ENCODE measurements at regions not wholly inside any gene's neighbourhood (a gene's known extent, or its start where the extent isn't known, plus 50 kb on each side); places are given as distances from the start of the nearest gene placed in this dataset.

DNA sequence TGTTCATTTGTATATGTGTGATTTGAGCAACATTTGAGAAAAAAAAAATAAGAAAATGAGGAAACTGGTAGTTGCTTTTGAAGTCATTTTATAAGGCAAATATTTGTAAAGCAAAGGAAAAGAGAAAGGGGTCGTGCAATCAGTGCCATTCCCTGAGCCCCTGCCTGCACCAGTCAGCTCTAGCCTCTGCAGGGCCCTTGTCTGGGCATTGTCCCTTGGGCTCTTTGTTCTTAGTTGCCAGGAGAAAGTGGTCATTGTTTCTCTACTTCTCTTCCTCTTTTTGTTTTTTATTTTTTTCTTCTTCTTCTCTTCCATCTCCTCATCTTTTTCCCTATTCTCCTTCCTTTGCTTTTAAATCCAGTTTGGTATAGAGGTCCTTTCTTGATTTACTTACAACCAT is 175.3 kb upstream of the CREB1 start:
- Histone ChIP-seq H3K36me3 (ENCODE audit: control insufficient read depth, insufficient read depth, low read length) (no peaks in the 10 kb centered on the region), H3K27me3 (ENCODE audit: control insufficient read depth, insufficient read depth, low read length) (no peaks in the 10 kb centered on the region), H3K27ac (ENCODE audit: low read length) (no peak overlapping the region), H3K4me3 (ENCODE audit: low read depth in 2 of 2, low read length in 2 of 2) (no peak overlapping the region), H3K9me3 (ENCODE audit: control insufficient read depth, insufficient read depth, low read depth, low read length) (no peaks in the 10 kb centered on the region), H3K4me1 (ENCODE audit: control insufficient read depth, insufficient read depth, low read length) (no peaks in the 10 kb centered on the region)
- ATAC-seq (no peak), DNase-seq (ENCODE audit: low read depth, low spot score) (no peak)
- intact Hi-C loops (cut with micrococcal nuclease; ENCODE audit: unreplicated experiment) (no loop called here), in situ Hi-C loops (cut with HindIII; ENCODE audit: low pct_unique_long_range_greater_than_20kb, low sequenced_read_pairs) (no loop called here)
- no peak for TF ChIP-seq TCF7L2 (IDR thresholded peaks at IDR 0.05; ENCODE audit: low read depth, low read length)
- no peak for TF ChIP-seq SIN3A (IDR thresholded peaks at IDR 0.05; ENCODE audit: borderline replicate concordance, insufficient read depth, low read depth, low read length)
- TF ChIP-seq, protein P1, sequence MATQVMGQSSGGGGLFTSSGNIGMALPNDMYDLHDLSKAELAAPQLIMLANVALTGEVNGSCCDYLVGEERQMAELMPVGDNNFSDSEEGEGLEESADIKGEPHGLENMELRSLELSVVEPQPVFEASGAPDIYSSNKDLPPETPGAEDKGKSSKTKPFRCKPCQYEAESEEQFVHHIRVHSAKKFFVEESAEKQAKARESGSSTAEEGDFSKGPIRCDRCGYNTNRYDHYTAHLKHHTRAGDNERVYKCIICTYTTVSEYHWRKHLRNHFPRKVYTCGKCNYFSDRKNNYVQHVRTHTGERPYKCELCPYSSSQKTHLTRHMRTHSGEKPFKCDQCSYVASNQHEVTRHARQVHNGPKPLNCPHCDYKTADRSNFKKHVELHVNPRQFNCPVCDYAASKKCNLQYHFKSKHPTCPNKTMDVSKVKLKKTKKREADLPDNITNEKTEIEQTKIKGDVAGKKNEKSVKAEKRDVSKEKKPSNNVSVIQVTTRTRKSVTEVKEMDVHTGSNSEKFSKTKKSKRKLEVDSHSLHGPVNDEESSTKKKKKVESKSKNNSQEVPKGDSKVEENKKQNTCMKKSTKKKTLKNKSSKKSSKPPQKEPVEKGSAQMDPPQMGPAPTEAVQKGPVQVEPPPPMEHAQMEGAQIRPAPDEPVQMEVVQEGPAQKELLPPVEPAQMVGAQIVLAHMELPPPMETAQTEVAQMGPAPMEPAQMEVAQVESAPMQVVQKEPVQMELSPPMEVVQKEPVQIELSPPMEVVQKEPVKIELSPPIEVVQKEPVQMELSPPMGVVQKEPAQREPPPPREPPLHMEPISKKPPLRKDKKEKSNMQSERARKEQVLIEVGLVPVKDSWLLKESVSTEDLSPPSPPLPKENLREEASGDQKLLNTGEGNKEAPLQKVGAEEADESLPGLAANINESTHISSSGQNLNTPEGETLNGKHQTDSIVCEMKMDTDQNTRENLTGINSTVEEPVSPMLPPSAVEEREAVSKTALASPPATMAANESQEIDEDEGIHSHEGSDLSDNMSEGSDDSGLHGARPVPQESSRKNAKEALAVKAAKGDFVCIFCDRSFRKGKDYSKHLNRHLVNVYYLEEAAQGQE (IDR thresholded peaks at IDR 0.05; ENCODE audit: insufficient read depth in 1 of 2, low read depth in 2 of 2, low read length in 1 of 2), result no peak
- no peak for TF ChIP-seq POLR2AphosphoS5 (IDR thresholded peaks at IDR 0.05; ENCODE audit: low read depth, low read length)
- TF ChIP-seq, protein P2, sequence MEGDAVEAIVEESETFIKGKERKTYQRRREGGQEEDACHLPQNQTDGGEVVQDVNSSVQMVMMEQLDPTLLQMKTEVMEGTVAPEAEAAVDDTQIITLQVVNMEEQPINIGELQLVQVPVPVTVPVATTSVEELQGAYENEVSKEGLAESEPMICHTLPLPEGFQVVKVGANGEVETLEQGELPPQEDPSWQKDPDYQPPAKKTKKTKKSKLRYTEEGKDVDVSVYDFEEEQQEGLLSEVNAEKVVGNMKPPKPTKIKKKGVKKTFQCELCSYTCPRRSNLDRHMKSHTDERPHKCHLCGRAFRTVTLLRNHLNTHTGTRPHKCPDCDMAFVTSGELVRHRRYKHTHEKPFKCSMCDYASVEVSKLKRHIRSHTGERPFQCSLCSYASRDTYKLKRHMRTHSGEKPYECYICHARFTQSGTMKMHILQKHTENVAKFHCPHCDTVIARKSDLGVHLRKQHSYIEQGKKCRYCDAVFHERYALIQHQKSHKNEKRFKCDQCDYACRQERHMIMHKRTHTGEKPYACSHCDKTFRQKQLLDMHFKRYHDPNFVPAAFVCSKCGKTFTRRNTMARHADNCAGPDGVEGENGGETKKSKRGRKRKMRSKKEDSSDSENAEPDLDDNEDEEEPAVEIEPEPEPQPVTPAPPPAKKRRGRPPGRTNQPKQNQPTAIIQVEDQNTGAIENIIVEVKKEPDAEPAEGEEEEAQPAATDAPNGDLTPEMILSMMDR (IDR thresholded peaks at IDR 0.05), result no peak
- ChIA-PET CTCF (interaction anchor here (0.7 kb wide), 1 partner anchor 173 kb away, joined by 3 read pairs; no protein-coding TSS in a partner anchor), POLR2A (no interaction called here)
- no TSS peak for BruUV-seq (replicated peaks)

DNA sequence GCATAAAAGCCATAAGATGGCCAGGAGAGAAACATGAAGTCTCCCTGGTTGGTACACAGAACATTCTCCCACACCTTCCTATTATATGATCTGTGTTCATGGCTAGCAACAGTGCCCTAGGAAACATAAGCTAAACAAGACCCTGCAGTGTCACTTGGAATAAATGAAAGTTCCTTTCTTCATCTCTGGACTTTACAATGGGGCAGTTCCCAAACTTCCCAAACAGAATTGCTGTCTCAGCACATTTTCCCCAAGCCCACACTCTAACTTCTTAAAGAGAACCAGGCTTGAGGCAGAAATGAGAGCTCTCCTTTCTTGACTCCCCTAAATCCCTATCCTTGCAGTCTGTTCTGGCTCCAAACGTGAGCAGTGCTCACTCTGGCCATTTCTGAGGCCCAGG is 173.2 kb upstream of the CREB1 start:
- ChIA-PET POLR2A (no interaction called here), CTCF (no interaction called here)
- no peaks in the 10 kb centered on the region for H3K36me3 ChIP-seq (ENCODE audit: control insufficient read depth, insufficient read depth, low read length)
- in situ Hi-C loops (cut with HindIII; ENCODE audit: low pct_unique_long_range_greater_than_20kb, low sequenced_read_pairs) (no loop called here), intact Hi-C loops (cut with micrococcal nuclease; ENCODE audit: unreplicated experiment) (no loop called here)
- H3K27me3 ChIP-seq (ENCODE audit: control insufficient read depth, insufficient read depth, low read length), result no peaks in the 10 kb centered on the region
- no peak for DNase-seq (ENCODE audit: low read depth, low spot score)
- H3K4me1 ChIP-seq (ENCODE audit: control insufficient read depth, insufficient read depth, low read length), result no peaks in the 10 kb centered on the region
- no TSS peak for BruUV-seq (replicated peaks)
- ATAC-seq, result no peak
- no peak overlapping the region for H3K4me3 ChIP-seq (ENCODE audit: low read depth in 2 of 2, low read length in 2 of 2)
- no peak overlapping the region for H3K27ac ChIP-seq (ENCODE audit: low read length)
- H3K9me3 ChIP-seq (ENCODE audit: control insufficient read depth, insufficient read depth, low read depth, low read length), result no peaks in the 10 kb centered on the region
- TF ChIP-seq SIN3A (IDR thresholded peaks at IDR 0.05; ENCODE audit: borderline replicate concordance, insufficient read depth, low read depth, low read length), result no peak
- TF ChIP-seq, protein P2 (IDR thresholded peaks at IDR 0.05), result no peak
- no peak for TF ChIP-seq TCF7L2 (IDR thresholded peaks at IDR 0.05; ENCODE audit: low read depth, low read length)
- TF ChIP-seq, protein P1 (IDR thresholded peaks at IDR 0.05; ENCODE audit: insufficient read depth in 1 of 2, low read depth in 2 of 2, low read length in 1 of 2), result no peak
- TF ChIP-seq POLR2AphosphoS5 (IDR thresholded peaks at IDR 0.05; ENCODE audit: low read depth, low read length), result no peak

Measured in Panc1 (cell line).